ENCODE measurements at regions not wholly inside any gene's neighbourhood (a gene's known extent, or its start where the extent isn't known, plus 50 kb on each side); places are given as distances from the start of the nearest gene placed in this dataset.
"Not testable (repeated sequence)": the region's sequence is repeated elsewhere in the genome, so short reads cannot be mapped to it uniquely, and the experiment has no call there.

GRCh38 chr1:120513531-120513930 lies 98.7 kb downstream of the NBPF8 start:
- H3K27me3 ChIP-seq (replicated peaks; ENCODE audit: control insufficient read depth, insufficient read depth, low read length, poor library complexity, severe bottlenecking); H3K36me3 ChIP-seq (ENCODE audit: control insufficient read depth, insufficient read depth, low read length); H3K9me3 ChIP-seq (ENCODE audit: control insufficient read depth, low read length); H3K27ac ChIP-seq (ENCODE audit: insufficient read depth, low read length, poor library complexity, severe bottlenecking); H3K4me1 ChIP-seq (ENCODE audit: control insufficient read depth, insufficient read depth, low read length, poor library complexity, severe bottlenecking); DNase-seq; H3K4me3 ChIP-seq (ENCODE audit: insufficient read depth, low read depth, low read length, poor library complexity, severe bottlenecking): not testable (repeated sequence)

- H3K4me1 ChIP-seq (ENCODE audit: control insufficient read depth, insufficient read depth, low read length, poor library complexity, severe bottlenecking); DNase-seq; H3K9me3 ChIP-seq (ENCODE audit: control insufficient read depth, low read length); H3K27me3 ChIP-seq (replicated peaks; ENCODE audit: control insufficient read depth, insufficient read depth, low read length, poor library complexity, severe bottlenecking); H3K36me3 ChIP-seq (ENCODE audit: control insufficient read depth, insufficient read depth, low read length); H3K4me3 ChIP-seq (ENCODE audit: insufficient read depth, low read depth, low read length, poor library complexity, severe bottlenecking); H3K27ac ChIP-seq (ENCODE audit: insufficient read depth, low read length, poor library complexity, severe bottlenecking): not testable (repeated sequence)
These were observed 104.4 kb downstream of the NBPF8 start for GRCh38 chr1:120519196-120519595.

- DNase-seq; H3K27ac ChIP-seq (ENCODE audit: insufficient read depth, low read length, poor library complexity, severe bottlenecking); H3K9me3 ChIP-seq (ENCODE audit: control insufficient read depth, low read length); H3K36me3 ChIP-seq (ENCODE audit: control insufficient read depth, insufficient read depth, low read length); H3K4me3 ChIP-seq (ENCODE audit: insufficient read depth, low read depth, low read length, poor library complexity, severe bottlenecking); H3K27me3 ChIP-seq (replicated peaks; ENCODE audit: control insufficient read depth, insufficient read depth, low read length, poor library complexity, severe bottlenecking); H3K4me1 ChIP-seq (ENCODE audit: control insufficient read depth, insufficient read depth, low read length, poor library complexity, severe bottlenecking): not testable (repeated sequence)
These were observed 109.6 kb downstream of the NBPF8 start for GRCh38 chr1:120524416-120524815.

GRCh38 chr1:120525386-120525785 lies 110.6 kb downstream of the NBPF8 start:
- H3K9me3 ChIP-seq (ENCODE audit: control insufficient read depth, low read length); H3K36me3 ChIP-seq (ENCODE audit: control insufficient read depth, insufficient read depth, low read length); H3K4me1 ChIP-seq (ENCODE audit: control insufficient read depth, insufficient read depth, low read length, poor library complexity, severe bottlenecking); H3K27ac ChIP-seq (ENCODE audit: insufficient read depth, low read length, poor library complexity, severe bottlenecking); H3K27me3 ChIP-seq (replicated peaks; ENCODE audit: control insufficient read depth, insufficient read depth, low read length, poor library complexity, severe bottlenecking); H3K4me3 ChIP-seq (ENCODE audit: insufficient read depth, low read depth, low read length, poor library complexity, severe bottlenecking): not testable (repeated sequence)
- peak in 1 of 3 donors; percentile 1 for DNase-seq

GRCh38 chr1:120529475-120530089 lies 114.7 kb downstream of the NBPF8 start:
- H3K36me3 ChIP-seq (ENCODE audit: control insufficient read depth, insufficient read depth, low read length); H3K27me3 ChIP-seq (replicated peaks; ENCODE audit: control insufficient read depth, insufficient read depth, low read length, poor library complexity, severe bottlenecking); H3K4me3 ChIP-seq (ENCODE audit: insufficient read depth, low read depth, low read length, poor library complexity, severe bottlenecking); H3K27ac ChIP-seq (ENCODE audit: insufficient read depth, low read length, poor library complexity, severe bottlenecking); H3K4me1 ChIP-seq (ENCODE audit: control insufficient read depth, insufficient read depth, low read length, poor library complexity, severe bottlenecking); DNase-seq; H3K9me3 ChIP-seq (ENCODE audit: control insufficient read depth, low read length): not testable (repeated sequence)

GRCh38 chr1:120531455-120531854 lies 116.6 kb downstream of the NBPF8 start:
- not testable (repeated sequence) for H3K4me3 ChIP-seq (ENCODE audit: insufficient read depth, low read depth, low read length, poor library complexity, severe bottlenecking); H3K4me1 ChIP-seq (ENCODE audit: control insufficient read depth, insufficient read depth, low read length, poor library complexity, severe bottlenecking); H3K36me3 ChIP-seq (ENCODE audit: control insufficient read depth, insufficient read depth, low read length); DNase-seq; H3K27me3 ChIP-seq (replicated peaks; ENCODE audit: control insufficient read depth, insufficient read depth, low read length, poor library complexity, severe bottlenecking); H3K27ac ChIP-seq (ENCODE audit: insufficient read depth, low read length, poor library complexity, severe bottlenecking); H3K9me3 ChIP-seq (ENCODE audit: control insufficient read depth, low read length)

GRCh38 chr1:120534361-120535047 lies 119.7 kb downstream of the NBPF8 start:
- H3K27me3 ChIP-seq (replicated peaks; ENCODE audit: control insufficient read depth, insufficient read depth, low read length, poor library complexity, severe bottlenecking); DNase-seq; H3K9me3 ChIP-seq (ENCODE audit: control insufficient read depth, low read length); H3K4me3 ChIP-seq (ENCODE audit: insufficient read depth, low read depth, low read length, poor library complexity, severe bottlenecking); H3K36me3 ChIP-seq (ENCODE audit: control insufficient read depth, insufficient read depth, low read length); H3K4me1 ChIP-seq (ENCODE audit: control insufficient read depth, insufficient read depth, low read length, poor library complexity, severe bottlenecking): not testable (repeated sequence)
- H3K27ac ChIP-seq (ENCODE audit: insufficient read depth, low read length, poor library complexity, severe bottlenecking): peak overlapping the region; percentile 48

GRCh38 chr1:120535052-120535451 lies 120.2 kb downstream of the NBPF8 start:
- H3K4me1 ChIP-seq (ENCODE audit: control insufficient read depth, insufficient read depth, low read length, poor library complexity, severe bottlenecking); H3K27me3 ChIP-seq (replicated peaks; ENCODE audit: control insufficient read depth, insufficient read depth, low read length, poor library complexity, severe bottlenecking); H3K36me3 ChIP-seq (ENCODE audit: control insufficient read depth, insufficient read depth, low read length); DNase-seq; H3K4me3 ChIP-seq (ENCODE audit: insufficient read depth, low read depth, low read length, poor library complexity, severe bottlenecking); H3K9me3 ChIP-seq (ENCODE audit: control insufficient read depth, low read length): not testable (repeated sequence)
- H3K27ac ChIP-seq (ENCODE audit: insufficient read depth, low read length, poor library complexity, severe bottlenecking): peak overlapping the region; percentile 48

- H3K4me3 ChIP-seq (ENCODE audit: insufficient read depth, low read depth, low read length, poor library complexity, severe bottlenecking); H3K9me3 ChIP-seq (ENCODE audit: control insufficient read depth, low read length); H3K27me3 ChIP-seq (replicated peaks; ENCODE audit: control insufficient read depth, insufficient read depth, low read length, poor library complexity, severe bottlenecking); H3K36me3 ChIP-seq (ENCODE audit: control insufficient read depth, insufficient read depth, low read length); DNase-seq; H3K4me1 ChIP-seq (ENCODE audit: control insufficient read depth, insufficient read depth, low read length, poor library complexity, severe bottlenecking); H3K27ac ChIP-seq (ENCODE audit: insufficient read depth, low read length, poor library complexity, severe bottlenecking): not testable (repeated sequence)
These were observed 126.6 kb downstream of the NBPF8 start for GRCh38 chr1:120541394-120541793.

- not testable (repeated sequence) for H3K4me3 ChIP-seq (ENCODE audit: insufficient read depth, low read depth, low read length, poor library complexity, severe bottlenecking); H3K36me3 ChIP-seq (ENCODE audit: control insufficient read depth, insufficient read depth, low read length); H3K4me1 ChIP-seq (ENCODE audit: control insufficient read depth, insufficient read depth, low read length, poor library complexity, severe bottlenecking); H3K27ac ChIP-seq (ENCODE audit: insufficient read depth, low read length, poor library complexity, severe bottlenecking); H3K27me3 ChIP-seq (replicated peaks; ENCODE audit: control insufficient read depth, insufficient read depth, low read length, poor library complexity, severe bottlenecking); DNase-seq; H3K9me3 ChIP-seq (ENCODE audit: control insufficient read depth, low read length)
These were observed 127.5 kb downstream of the NBPF8 start for GRCh38 chr1:120542365-120542764.
